ENCODE measurements at regions not wholly inside any gene's neighbourhood (a gene's known extent, or its start where the extent isn't known, plus 50 kb on each side); places are given as distances from the start of the nearest gene placed in this dataset.
"Not testable (repeated sequence)": the region's sequence is repeated elsewhere in the genome, so short reads cannot be mapped to it uniquely, and the experiment has no call there.

GRCh38 chrX:54615109-54615508 is 85.1 kb downstream of the GNL3L start:
- intact Hi-C loops (cut with DNase I): no loop called here
- no peak for DNase-seq

GRCh38 chrX:54633641-54634040 is 103.6 kb downstream of the GNL3L start:
- intact Hi-C loops (cut with DNase I): no loop called here
- no peak for DNase-seq

- intact Hi-C loops (cut with DNase I): no loop called here
- DNase-seq: no peak
These were observed 109.0 kb downstream of the GNL3L start for GRCh38 chrX:54639018-54639345.

- DNase-seq: peak; percentile 79 to 96 (median 90)
These were observed 109.5 kb downstream of the GNL3L start for GRCh38 chrX:54639346-54640102.

GRCh38 chrX:54640103-54640690 is 110.2 kb downstream of the GNL3L start:
- DNase-seq: no peak
- intact Hi-C loops (cut with DNase I): loop anchor here (5.0 kb wide), 1 partner anchor 167 kb away; the partner anchor contains the start of gene MAGED2

More at GRCh38 chrX:54639346-54640102, 109.5 kb downstream of the GNL3L start:
- intact Hi-C loops (cut with DNase I): loop anchor here (5.0 kb wide), 1 partner anchor 168 kb away; the partner anchor contains the start of gene MAGED2

- intact Hi-C loops (cut with DNase I): loop anchor here (5.0 kb wide), 1 partner anchor 167 kb away; the partner anchor contains the start of gene MAGED2
- no peak for DNase-seq
These were observed 110.7 kb downstream of the GNL3L start for GRCh38 chrX:54640736-54641135.

- DNase-seq: no peak
- intact Hi-C loops (cut with DNase I): loop anchor here (5.0 kb wide), 1 partner anchor 166 kb away; the partner anchor contains the start of gene MAGED2
These were observed 111.5 kb downstream of the GNL3L start for GRCh38 chrX:54641530-54641929.

GRCh38 chrX:54647607-54648006 is 117.6 kb downstream of the GNL3L start:
- DNase-seq; intact Hi-C loops (cut with DNase I): not testable (repeated sequence)

- DNase-seq: no peak
- intact Hi-C loops (cut with DNase I): no loop called here
These were observed 129.5 kb downstream of the GNL3L start for GRCh38 chrX:54659547-54659946.

- intact Hi-C loops (cut with DNase I): no loop called here
- no peak for DNase-seq
These were observed 122.3 kb downstream of the ITIH6 start for GRCh38 chrX:54675762-54676161.

- no peak for DNase-seq
- intact Hi-C loops (cut with DNase I): no loop called here
These were observed 102.8 kb downstream of the ITIH6 start for GRCh38 chrX:54695231-54695630.

GRCh38 chrX:54695816-54696487 is 102.1 kb downstream of the ITIH6 start:
- intact Hi-C loops (cut with DNase I): no loop called here
- DNase-seq: no peak
